KMS-11 (cell line): ENCODE measurements at regions not wholly inside any gene's neighbourhood (a gene's known extent, or its start where the extent isn't known, plus 50 kb on each side); places are given as distances from the start of the nearest gene placed in this dataset.

Experiments
- H2AFZ ChIP-seq: fragments of 200-600 bp; sonication (generic); 2 replicates; pipeline ENCODE4 v1.6.1; 2016; ENCODE audit warnings: antibody characterized with exemption, mixed run types, low read depth
- H3K27ac ChIP-seq: fragments of 200-600 bp; sonication (generic); 2 replicates; pipeline ENCODE4 v1.6.1; 2016; ENCODE audit warnings: mild to moderate bottlenecking, mixed run types
- H3K27me3 ChIP-seq: fragments of 200-600 bp; sonication (generic); 2 replicates; pipeline ENCODE4 v1.6.1; 2017; ENCODE audit warnings: mild to moderate bottlenecking, low read depth, mixed run types, moderate library complexity; ENCODE audit not compliant: insufficient read depth
- H3K36me3 ChIP-seq: fragments of 200-600 bp; sonication (generic); 2 replicates; pipeline ENCODE4 v1.6.1; 2017; ENCODE audit warnings: mild to moderate bottlenecking, mixed run types; ENCODE audit not compliant: insufficient read depth
- H3K4me1 ChIP-seq: fragments of 200-600 bp; sonication (generic); 2 replicates; pipeline ENCODE4 v1.6.1; 2016; ENCODE audit warnings: mild to moderate bottlenecking, low read depth, mixed run types; ENCODE audit not compliant: poor library complexity, severe bottlenecking
- H3K4me2 ChIP-seq: fragments of 200-600 bp; sonication (generic); 2 replicates; pipeline ENCODE4 v1.7.0; 2016; ENCODE audit warnings: mild to moderate bottlenecking, mixed run types
- H3K4me3 ChIP-seq: fragments of 200-600 bp; sonication (generic); IDR thresholded peaks from 2 replicates; pipeline ENCODE4 v1.6.1; 2017; ENCODE audit warnings: low read depth, low read length, mixed read lengths; ENCODE audit not compliant: insufficient read depth
- H3K79me2 ChIP-seq: fragments of 200-600 bp; sonication (generic); 2 replicates; pipeline ENCODE4 v1.6.1; 2016; ENCODE audit warnings: low read depth, mixed run types; ENCODE audit not compliant: insufficient read depth
- H3K9ac ChIP-seq: fragments of 200-600 bp; sonication (generic); 2 replicates; pipeline ENCODE4 v1.6.1; 2016; ENCODE audit warnings: mild to moderate bottlenecking, mixed run types
- H4K20me1 ChIP-seq: fragments of 200-600 bp; sonication (generic); 2 replicates; pipeline ENCODE4 v1.6.1; 2016; ENCODE audit warnings: mild to moderate bottlenecking, mixed run types; ENCODE audit not compliant: insufficient read depth
- TF ChIP-seq, protein P1 (sequence below): fragments of 200-600 bp; sonication (generic); conservative IDR thresholded peaks from 2 replicates; pipeline ENCODE4 v1.6.1; 2017; ENCODE audit warnings: low read depth, mild to moderate bottlenecking, antibody characterized with exemption, low read length, moderate library complexity, mixed read lengths

DNA sequence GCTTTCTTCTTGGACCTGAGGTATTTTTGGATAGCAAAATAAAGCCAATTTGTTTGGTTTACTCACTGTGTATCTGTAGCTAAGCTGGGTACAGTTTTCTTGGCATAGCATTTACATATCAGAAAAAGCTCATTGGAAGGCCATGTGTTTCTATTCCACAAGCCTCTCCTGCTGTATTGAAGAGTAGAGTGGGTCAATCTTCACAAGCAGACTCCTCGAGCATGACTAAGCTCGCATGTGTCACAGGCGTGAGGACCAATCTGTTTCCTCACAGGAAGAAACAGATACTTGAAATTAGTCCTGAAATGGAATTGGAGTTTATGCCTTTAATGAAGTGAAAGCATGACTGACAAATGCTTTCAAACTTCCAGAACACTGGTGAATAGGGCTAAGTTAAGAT, 1279.0 kb upstream of the MAP3K7 start:
- Histone ChIP-seq H4K20me1 (no peaks in the 10 kb centered on the region), H2AFZ (no peak overlapping the region), H3K79me2 (no peaks in the 10 kb centered on the region), H3K4me3 (no peak overlapping the region), H3K36me3 (no peaks in the 10 kb centered on the region), H3K27me3 (no peaks in the 10 kb centered on the region), H3K4me2 (no peak overlapping the region), H3K9ac (no peak overlapping the region), H3K27ac (no peak overlapping the region), H3K4me1 (no peaks in the 10 kb centered on the region)
- TF ChIP-seq, protein P1, sequence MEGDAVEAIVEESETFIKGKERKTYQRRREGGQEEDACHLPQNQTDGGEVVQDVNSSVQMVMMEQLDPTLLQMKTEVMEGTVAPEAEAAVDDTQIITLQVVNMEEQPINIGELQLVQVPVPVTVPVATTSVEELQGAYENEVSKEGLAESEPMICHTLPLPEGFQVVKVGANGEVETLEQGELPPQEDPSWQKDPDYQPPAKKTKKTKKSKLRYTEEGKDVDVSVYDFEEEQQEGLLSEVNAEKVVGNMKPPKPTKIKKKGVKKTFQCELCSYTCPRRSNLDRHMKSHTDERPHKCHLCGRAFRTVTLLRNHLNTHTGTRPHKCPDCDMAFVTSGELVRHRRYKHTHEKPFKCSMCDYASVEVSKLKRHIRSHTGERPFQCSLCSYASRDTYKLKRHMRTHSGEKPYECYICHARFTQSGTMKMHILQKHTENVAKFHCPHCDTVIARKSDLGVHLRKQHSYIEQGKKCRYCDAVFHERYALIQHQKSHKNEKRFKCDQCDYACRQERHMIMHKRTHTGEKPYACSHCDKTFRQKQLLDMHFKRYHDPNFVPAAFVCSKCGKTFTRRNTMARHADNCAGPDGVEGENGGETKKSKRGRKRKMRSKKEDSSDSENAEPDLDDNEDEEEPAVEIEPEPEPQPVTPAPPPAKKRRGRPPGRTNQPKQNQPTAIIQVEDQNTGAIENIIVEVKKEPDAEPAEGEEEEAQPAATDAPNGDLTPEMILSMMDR = no peak

DNA sequence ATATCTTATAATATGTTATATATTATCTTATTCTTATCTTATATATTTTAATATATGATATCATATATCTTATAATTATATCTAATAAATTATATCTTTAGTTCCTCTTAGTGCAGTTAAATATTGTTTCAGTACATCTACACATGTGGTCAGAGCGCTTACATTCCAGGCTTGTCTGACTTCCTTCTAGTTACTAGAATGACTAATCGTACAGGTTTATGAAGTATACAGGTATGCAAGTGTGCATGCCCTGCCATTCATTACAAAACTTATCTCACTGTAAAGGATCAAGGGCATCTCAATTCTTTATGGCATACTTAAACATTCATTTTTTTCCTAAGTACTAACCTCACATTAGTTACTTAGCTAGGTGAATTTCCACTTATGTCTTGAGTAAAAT, 1278.0 kb upstream of the MAP3K7 start:
- Histone ChIP-seq H3K27me3 (no peaks in the 10 kb centered on the region), H3K4me2 (no peak overlapping the region), H3K4me1 (no peaks in the 10 kb centered on the region), H3K4me3 (no peak overlapping the region), H3K36me3 (no peaks in the 10 kb centered on the region), H3K27ac (no peak overlapping the region), H2AFZ (no peak overlapping the region), H3K9ac (no peak overlapping the region), H3K79me2 (no peaks in the 10 kb centered on the region), H4K20me1 (no peaks in the 10 kb centered on the region)
- TF ChIP-seq, protein P1 = no peak

DNA sequence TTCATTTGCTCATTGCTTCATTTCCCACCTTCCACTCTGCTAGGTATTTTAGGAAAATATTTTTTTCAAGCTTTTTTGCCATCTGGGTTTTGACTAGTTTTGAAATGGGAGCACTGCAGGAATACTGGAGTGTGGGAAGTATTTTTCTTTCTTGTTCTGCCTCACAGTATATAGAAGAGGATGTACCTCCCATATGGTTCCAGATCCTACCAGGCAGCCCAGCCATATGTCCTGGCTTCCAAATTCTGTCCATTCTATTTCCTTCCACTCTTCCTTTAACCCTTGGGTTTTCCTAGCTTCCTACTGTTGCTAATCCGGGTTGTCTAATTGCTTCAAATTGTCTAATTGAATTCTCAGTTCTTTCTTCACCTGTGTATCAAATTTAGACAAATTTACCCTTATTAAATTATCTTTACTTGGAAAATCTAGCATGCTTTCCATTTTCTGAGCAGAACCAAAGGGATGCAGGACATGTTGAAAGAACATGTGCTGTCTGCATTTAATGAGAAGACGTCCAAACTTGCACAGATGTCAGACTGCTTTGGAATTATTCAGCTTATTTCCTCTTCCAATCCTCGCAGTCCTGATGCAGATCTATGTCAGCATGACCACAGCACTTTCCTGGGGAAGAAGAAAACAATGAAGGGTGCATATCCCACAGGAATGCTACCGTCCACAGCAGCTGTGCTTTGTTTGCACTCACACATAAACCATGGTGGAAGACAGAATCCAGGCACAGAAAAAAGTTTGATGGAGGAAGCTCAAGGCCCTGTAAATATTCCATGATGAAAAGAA, 1273.9 kb upstream of the MAP3K7 start:
- H3K36me3 ChIP-seq = no peaks in the 10 kb centered on the region
- TF ChIP-seq, protein P1 = no peak

DNA sequence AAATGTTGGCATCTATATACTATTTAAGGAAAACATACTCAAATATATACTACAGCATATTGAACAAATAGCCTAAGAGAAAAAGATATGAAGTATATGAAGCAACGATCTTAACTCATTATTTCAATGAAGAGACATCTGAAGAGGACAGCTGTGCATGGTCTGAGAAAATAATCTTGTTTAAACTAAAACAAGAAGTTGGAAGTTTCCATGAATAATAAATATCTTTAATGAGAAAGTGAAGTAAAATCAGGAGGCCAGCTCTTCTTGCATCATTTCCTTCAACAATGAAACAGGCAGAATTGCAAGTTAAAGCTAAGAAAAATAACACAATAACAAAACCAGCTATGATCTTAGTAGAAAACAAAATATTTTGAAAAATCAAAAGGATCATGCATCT, 1265.4 kb upstream of the MAP3K7 start:
- no peaks in the 10 kb centered on the region for H3K79me2 ChIP-seq
- no peak overlapping the region for H2AFZ ChIP-seq
- no peaks in the 10 kb centered on the region for H3K27me3 ChIP-seq
- no peak overlapping the region for H3K4me3 ChIP-seq
- no peaks in the 10 kb centered on the region for H4K20me1 ChIP-seq
- H3K27ac ChIP-seq = no peak overlapping the region
- TF ChIP-seq, protein P1 = no peak
- H3K4me2 ChIP-seq = no peak overlapping the region
- H3K9ac ChIP-seq = no peak overlapping the region
- H3K4me1 ChIP-seq = no peaks in the 10 kb centered on the region
- H3K36me3 ChIP-seq = no peaks in the 10 kb centered on the region

More for the DNA sequence above, 1273.9 kb upstream of the MAP3K7 start:
- Histone ChIP-seq H2AFZ (no peak overlapping the region), H3K4me2 (no peak overlapping the region), H3K27me3 (no peaks in the 10 kb centered on the region), H3K9ac (no peak overlapping the region), H3K4me1 (no peaks in the 10 kb centered on the region), H4K20me1 (no peaks in the 10 kb centered on the region), H3K4me3 (no peak overlapping the region), H3K27ac (no peak overlapping the region), H3K79me2 (no peaks in the 10 kb centered on the region)
